T-helper 9 cell (primary cell): ENCODE measurements at regions not wholly inside any gene's neighbourhood (a gene's known extent, or its start where the extent isn't known, plus 50 kb on each side); places are given as distances from the start of the nearest gene placed in this dataset.
A peak's percentile ranks its signal among the peaks of the same experiment; 100 is the strongest.

ENCODE experiments used
- DNase-seq: peaks from one replicate; pipeline ENCODE4 v3.0.0-alpha.2; 2020

GRCh38 chr5:158096835-158097234 is 237.9 kb upstream of the CLINT1 start:
- no peak for DNase-seq

GRCh38 chr5:158086856-158087255 is 227.9 kb upstream of the CLINT1 start:
- DNase-seq: no peak

- no peak for DNase-seq
These were observed 225.3 kb upstream of the CLINT1 start for GRCh38 chr5:158084292-158084691.

GRCh38 chr5:158082696-158083287 is 223.8 kb upstream of the CLINT1 start:
- DNase-seq: no peak

- no peak for DNase-seq
These were observed 221.2 kb upstream of the CLINT1 start for GRCh38 chr5:158080112-158080511.

GRCh38 chr5:158079097-158079496 is 220.2 kb upstream of the CLINT1 start:
- DNase-seq: no peak

GRCh38 chr5:158074992-158075769 is 216.2 kb upstream of the CLINT1 start:
- peak; percentile 11 for DNase-seq

GRCh38 chr5:158074597-158074991 is 215.6 kb upstream of the CLINT1 start:
- no peak for DNase-seq

GRCh38 chr5:158070859-158071258 is 211.9 kb upstream of the CLINT1 start:
- DNase-seq: no peak

GRCh38 chr5:158069838-158070237 is 210.9 kb upstream of the CLINT1 start:
- no peak for DNase-seq

GRCh38 chr5:158068964-158069363 is 210.0 kb upstream of the CLINT1 start:
- no peak for DNase-seq

GRCh38 chr5:158066076-158066475 is 207.1 kb upstream of the CLINT1 start:
- no peak for DNase-seq

- DNase-seq: no peak
These were observed 205.6 kb upstream of the CLINT1 start for GRCh38 chr5:158064334-158065123.

GRCh38 chr5:158063052-158063451 is 204.1 kb upstream of the CLINT1 start:
- no peak for DNase-seq

GRCh38 chr5:158061451-158061850 is 202.5 kb upstream of the CLINT1 start:
- DNase-seq: no peak

GRCh38 chr5:158060212-158060611 is 201.3 kb upstream of the CLINT1 start:
- no peak for DNase-seq

- no peak for DNase-seq
These were observed 199.5 kb upstream of the CLINT1 start for GRCh38 chr5:158058208-158059120.

GRCh38 chr5:158056130-158056825 is 197.3 kb upstream of the CLINT1 start:
- DNase-seq: no peak

GRCh38 chr5:158055111-158055501 is 196.2 kb upstream of the CLINT1 start:
- DNase-seq: no peak

- DNase-seq: no peak
These were observed 195.5 kb upstream of the CLINT1 start for GRCh38 chr5:158054223-158055110.

- no peak for DNase-seq
These were observed 192.1 kb upstream of the CLINT1 start for GRCh38 chr5:158051036-158051435.
